GM21825 (cell line): ENCODE measurements at regions not wholly inside any gene's neighbourhood (a gene's known extent, or its start where the extent isn't known, plus 50 kb on each side); places are given as distances from the start of the nearest gene placed in this dataset.
A peak's percentile ranks its signal among the peaks of the same experiment; 100 is the strongest.
"Not testable (repeated sequence)": the region's sequence is repeated elsewhere in the genome, so short reads cannot be mapped to it uniquely, and the experiment has no call there.

Source experiments
- ATAC-seq: cut with Tn5 transposase; IDR thresholded peaks from one replicate; pipeline ENCODE4 v1.9.1; 2021; ENCODE audit warnings: mild to moderate bottlenecking, moderate library complexity; ENCODE audit not compliant: unreplicated experiment

GRCh38 chrX:111041018-111041462, 55.0 kb upstream of the PAK3 start:
- peak; percentile 67 for ATAC-seq

- peak; percentile 31 for ATAC-seq
Measured at GRCh38 chrX:111040377-111041017, 55.5 kb upstream of the PAK3 start.

- no peak for ATAC-seq
Measured at GRCh38 chrX:111039606-111040005, 56.4 kb upstream of the PAK3 start.

- ATAC-seq: no peak
Measured at GRCh38 chrX:111035991-111036390, 60.0 kb upstream of the PAK3 start.

GRCh38 chrX:111035256-111035655, 60.7 kb upstream of the PAK3 start:
- ATAC-seq: no peak

GRCh38 chrX:111022998-111023397, 73.0 kb upstream of the PAK3 start:
- not testable (repeated sequence) for ATAC-seq

- ATAC-seq: no peak
Measured at GRCh38 chrX:111020283-111020682, 75.7 kb upstream of the PAK3 start.

GRCh38 chrX:111013778-111014455, 82.1 kb upstream of the PAK3 start:
- no peak for ATAC-seq

- no peak for ATAC-seq
Measured at GRCh38 chrX:111010111-111010510, 85.9 kb upstream of the PAK3 start.

- no peak for ATAC-seq
Measured at GRCh38 chrX:111009256-111009655, 86.7 kb upstream of the PAK3 start.

GRCh38 chrX:111008126-111008525, 87.9 kb upstream of the PAK3 start:
- no peak for ATAC-seq

- ATAC-seq: no peak
Measured at GRCh38 chrX:111007238-111007637, 88.8 kb upstream of the PAK3 start.

GRCh38 chrX:111006116-111006515, 89.9 kb upstream of the PAK3 start:
- no peak for ATAC-seq

GRCh38 chrX:111005166-111005565, 90.8 kb upstream of the PAK3 start:
- ATAC-seq: no peak

GRCh38 chrX:111003118-111003517, 92.9 kb upstream of the PAK3 start:
- no peak for ATAC-seq

- ATAC-seq: no peak
Measured at GRCh38 chrX:110992611-110993010, 103.4 kb upstream of the PAK3 start.

GRCh38 chrX:110989869-110990268, 106.1 kb upstream of the PAK3 start:
- ATAC-seq: no peak

- ATAC-seq: no peak
Measured at GRCh38 chrX:110989447-110989846, 106.5 kb upstream of the PAK3 start.

GRCh38 chrX:110987292-110987691, 108.7 kb upstream of the PAK3 start:
- no peak for ATAC-seq

- no peak for ATAC-seq
Measured at GRCh38 chrX:110985470-110985869, 110.5 kb upstream of the PAK3 start.

- no peak for ATAC-seq
Measured at GRCh38 chrX:110983024-110983423, 113.0 kb upstream of the PAK3 start.

GRCh38 chrX:110966839-110967238, 129.2 kb upstream of the PAK3 start:
- no peak for ATAC-seq

- no peak for ATAC-seq
Measured at GRCh38 chrX:110966091-110966454, 129.9 kb upstream of the PAK3 start.
